Activated T-helper 2 cell treated with anti-CD3 and anti-CD28 coated beads, Interferon-gamma antibody, Interleukin-2, Interleukin-4, amounts not matched to agents 10 μg/mL and 5 μg/mL and 100 μg/mL, durations not matched to agents 14 hours and 24 hours and 36 hours (primary cell): ENCODE measurements at regions not wholly inside any gene's neighbourhood (a gene's known extent, or its start where the extent isn't known, plus 50 kb on each side); places are given as distances from the start of the nearest gene placed in this dataset.
"Not testable (repeated sequence)": the region's sequence is repeated elsewhere in the genome, so short reads cannot be mapped to it uniquely, and the experiment has no call there.

ENCODE experiments used
- DNase-seq: peaks from one replicate; pipeline ENCODE4 v3.0.0; 2021; ENCODE audit warnings: low spot score
- H3K27ac Mint-ChIP-seq: one replicate; pipeline ENCODE4 v1.8.0; 2021; ENCODE audit warnings: mixed read lengths
- H3K27me3 Mint-ChIP-seq: one replicate; pipeline ENCODE4 v1.8.0; 2021; ENCODE audit warnings: low read depth, mixed read lengths
- H3K36me3 Mint-ChIP-seq: one replicate; pipeline ENCODE4 v1.8.0; 2021; ENCODE audit warnings: low read depth, mixed read lengths
- H3K4me1 Mint-ChIP-seq: one replicate; pipeline ENCODE4 v1.8.0; 2021; ENCODE audit warnings: low read depth, mixed read lengths
- H3K4me3 Mint-ChIP-seq: one replicate; pipeline ENCODE4 v1.8.0; 2021; ENCODE audit warnings: low read depth, mild to moderate bottlenecking, moderate library complexity, mixed read lengths
- H3K9me3 Mint-ChIP-seq: one replicate; pipeline ENCODE4 v1.8.0; 2021; ENCODE audit warnings: mixed read lengths
- intact Hi-C: fragments of 100-400 bp; cut with micrococcal nuclease; formaldehyde crosslinking; loops from one replicate; pipeline ENCODE4 v1.15.1; 2023

GRCh38 chr11:129751511-129751910 is 64.1 kb upstream of the TMEM45B start:
- intact Hi-C loops: loop anchor here (1.0 to 10.0 kb wide), 4 partner anchors 375 to 867 kb away; no protein-coding TSS in a partner anchor
- DNase-seq: no peak
- Mint-ChIP-seq H3K4me1 (no peaks in the 10 kb centered on the region), H3K36me3 (no peaks in the 10 kb centered on the region), H3K4me3 (no peak overlapping the region), H3K27me3 (peaks cover 18% of the 10 kb centered on the region), H3K9me3 (peaks cover 8% of the 10 kb centered on the region), H3K27ac (no peak overlapping the region)

- H3K4me1 Mint-ChIP-seq, intact Hi-C loops: not testable (repeated sequence)
Measured at GRCh38 chr11:129763569-129763968, 52.1 kb upstream of the TMEM45B start.

GRCh38 chr11:129764204-129764603 is 51.4 kb upstream of the TMEM45B start:
- H3K27me3 Mint-ChIP-seq, intact Hi-C loops, H3K9me3 Mint-ChIP-seq, H3K4me1 Mint-ChIP-seq, H3K36me3 Mint-ChIP-seq, H3K4me3 Mint-ChIP-seq, DNase-seq, H3K27ac Mint-ChIP-seq: not testable (repeated sequence)

More at GRCh38 chr11:129763569-129763968, 52.1 kb upstream of the TMEM45B start:
- H3K4me3 Mint-ChIP-seq, H3K36me3 Mint-ChIP-seq, H3K9me3 Mint-ChIP-seq, H3K27me3 Mint-ChIP-seq, DNase-seq, H3K27ac Mint-ChIP-seq: not testable (repeated sequence)
